GM21360 (cell line): ENCODE measurements at regions not wholly inside any gene's neighbourhood (a gene's known extent, or its start where the extent isn't known, plus 50 kb on each side); places are given as distances from the start of the nearest gene placed in this dataset.
"Not testable (repeated sequence)": the region's sequence is repeated elsewhere in the genome, so short reads cannot be mapped to it uniquely, and the experiment has no call there.

Source experiments
- ATAC-seq: cut with Tn5 transposase; IDR thresholded peaks from one replicate; pipeline ENCODE4 v1.9.1; 2021; ENCODE audit warnings: mild to moderate bottlenecking, moderate library complexity; ENCODE audit not compliant: unreplicated experiment

GRCh38 chr13:82294226-82294625 lies 1588.0 kb downstream of the SLITRK1 start:
- no peak for ATAC-seq

- ATAC-seq: no peak
Observed at GRCh38 chr13:82292334-82292733, 1589.9 kb downstream of the SLITRK1 start.

- ATAC-seq: no peak
Observed at GRCh38 chr13:82291852-82292251, 1590.4 kb downstream of the SLITRK1 start.

GRCh38 chr13:82275644-82276043 lies 1606.6 kb downstream of the SLITRK1 start:
- ATAC-seq: no peak

- ATAC-seq: no peak
Observed at GRCh38 chr13:82259284-82259683, 1623.0 kb downstream of the SLITRK1 start.

- no peak for ATAC-seq
Observed at GRCh38 chr13:82257790-82258507, 1624.3 kb downstream of the SLITRK1 start.

GRCh38 chr13:82248762-82249161 lies 1633.5 kb downstream of the SLITRK1 start:
- no peak for ATAC-seq

GRCh38 chr13:82245860-82246259 lies 1636.4 kb downstream of the SLITRK1 start:
- ATAC-seq: no peak

GRCh38 chr13:82224806-82225205 lies 1657.5 kb downstream of the SLITRK1 start:
- no peak for ATAC-seq

GRCh38 chr13:82221621-82222020 lies 1660.7 kb downstream of the SLITRK1 start:
- ATAC-seq: no peak

- no peak for ATAC-seq
Observed at GRCh38 chr13:82220641-82221040, 1661.6 kb downstream of the SLITRK1 start.

GRCh38 chr13:82216165-82216564 lies 1666.1 kb downstream of the SLITRK1 start:
- no peak for ATAC-seq

- no peak for ATAC-seq
Observed at GRCh38 chr13:82214341-82214740, 1667.9 kb downstream of the SLITRK1 start.

GRCh38 chr13:82206241-82206640 lies 1676.0 kb downstream of the SLITRK1 start:
- no peak for ATAC-seq

GRCh38 chr13:82202398-82202797 lies 1679.9 kb downstream of the SLITRK1 start:
- no peak for ATAC-seq

- no peak for ATAC-seq
Observed at GRCh38 chr13:82196087-82196486, 1686.2 kb downstream of the SLITRK1 start.

GRCh38 chr13:82187227-82187626 lies 1695.0 kb downstream of the SLITRK1 start:
- no peak for ATAC-seq

GRCh38 chr13:82176751-82177150 lies 1705.5 kb downstream of the SLITRK1 start:
- ATAC-seq: no peak

- ATAC-seq: no peak
Observed at GRCh38 chr13:82165396-82166174, 1716.7 kb downstream of the SLITRK1 start.

GRCh38 chr13:82164780-82165395 lies 1717.4 kb downstream of the SLITRK1 start:
- not testable (repeated sequence) for ATAC-seq

GRCh38 chr13:82147526-82147925 lies 1734.7 kb downstream of the SLITRK1 start:
- ATAC-seq: no peak

GRCh38 chr13:82136880-82137279 lies 1745.4 kb downstream of the SLITRK1 start:
- ATAC-seq: no peak
